Activated T-helper 17 cell treated with anti-CD3 and anti-CD28 coated beads, Interleukin-2, amount 50 U/mL, for 72 hours (primary cell): ENCODE measurements at regions not wholly inside any gene's neighbourhood (a gene's known extent, or its start where the extent isn't known, plus 50 kb on each side); places are given as distances from the start of the nearest gene placed in this dataset.
"Not testable (repeated sequence)": the region's sequence is repeated elsewhere in the genome, so short reads cannot be mapped to it uniquely, and the experiment has no call there.

ENCODE experiments used
- ATAC-seq: fragments of 150-1000 bp; cut with Tn5 transposase; replicated peaks from 2 replicates; pipeline ENCODE4 v1.10.0; 2021; ENCODE audit warnings: mild to moderate bottlenecking, moderate library complexity
- H3K27ac Mint-ChIP-seq: one replicate; pipeline ENCODE4 v1.8.0; 2022; ENCODE audit warnings: mixed read lengths
- H3K27me3 Mint-ChIP-seq: one replicate; pipeline ENCODE4 v1.8.0; 2022; ENCODE audit warnings: mixed read lengths
- H3K36me3 Mint-ChIP-seq: one replicate; pipeline ENCODE4 v1.8.0; 2022; ENCODE audit warnings: low read depth, mild to moderate bottlenecking, mixed read lengths
- H3K4me1 Mint-ChIP-seq: one replicate; pipeline ENCODE4 v1.8.0; 2022; ENCODE audit warnings: mixed read lengths
- H3K4me3 Mint-ChIP-seq: one replicate; pipeline ENCODE4 v1.8.0; 2022; ENCODE audit warnings: mild to moderate bottlenecking, mixed read lengths
- H3K9me3 Mint-ChIP-seq: one replicate; pipeline ENCODE4 v1.8.0; 2022; ENCODE audit warnings: mixed read lengths

- ATAC-seq, result no peak
- Mint-ChIP-seq H3K27ac (no peak overlapping the region), H3K27me3 (no peaks in the 10 kb centered on the region), H3K4me3 (no peak overlapping the region), H3K9me3 (no peaks in the 10 kb centered on the region), H3K36me3 (no peaks in the 10 kb centered on the region), H3K4me1 (peaks cover 12% of the 10 kb centered on the region)
These were observed 50.3 kb upstream of the TMC1 start for GRCh38 chr9:72471096-72471495.

- Mint-ChIP-seq H3K4me3 (no peak overlapping the region), H3K27me3 (no peaks in the 10 kb centered on the region), H3K27ac (no peak overlapping the region), H3K4me1 (peaks cover 9% of the 10 kb centered on the region), H3K9me3 (no peaks in the 10 kb centered on the region), H3K36me3 (no peaks in the 10 kb centered on the region)
- ATAC-seq, result peak; percentile 54
These were observed 53.4 kb upstream of the TMC1 start for GRCh38 chr9:72467766-72468738.

- Mint-ChIP-seq H3K36me3 (no peaks in the 10 kb centered on the region), H3K27ac (no peak overlapping the region), H3K9me3 (no peaks in the 10 kb centered on the region), H3K27me3 (no peaks in the 10 kb centered on the region), H3K4me1 (no peaks in the 10 kb centered on the region), H3K4me3 (no peak overlapping the region)
- peak; percentile 52 for ATAC-seq
These were observed 55.8 kb upstream of the TMC1 start for GRCh38 chr9:72465593-72465984.

- H3K9me3 Mint-ChIP-seq, result no peaks in the 10 kb centered on the region
- H3K4me3 Mint-ChIP-seq, result no peak overlapping the region
- no peaks in the 10 kb centered on the region for H3K27me3 Mint-ChIP-seq
- no peaks in the 10 kb centered on the region for H3K36me3 Mint-ChIP-seq
- ATAC-seq, result no peak
- H3K27ac Mint-ChIP-seq, result no peak overlapping the region
- H3K4me1 Mint-ChIP-seq, result no peaks in the 10 kb centered on the region
These were observed 56.4 kb upstream of the TMC1 start for GRCh38 chr9:72464857-72465592.

GRCh38 chr9:72462340-72462739 lies 59.1 kb upstream of the TMC1 start:
- H3K4me3 Mint-ChIP-seq, result no peak overlapping the region
- H3K4me1 Mint-ChIP-seq, result peaks cover 10% of the 10 kb centered on the region
- no peaks in the 10 kb centered on the region for H3K9me3 Mint-ChIP-seq
- no peak overlapping the region for H3K27ac Mint-ChIP-seq
- H3K36me3 Mint-ChIP-seq, result no peaks in the 10 kb centered on the region
- no peaks in the 10 kb centered on the region for H3K27me3 Mint-ChIP-seq
- ATAC-seq, result no peak

GRCh38 chr9:72460342-72461312 lies 60.8 kb upstream of the TMC1 start:
- ATAC-seq, result no peak
- Mint-ChIP-seq H3K27ac (no peak overlapping the region), H3K9me3 (no peaks in the 10 kb centered on the region), H3K36me3 (no peaks in the 10 kb centered on the region), H3K27me3 (no peaks in the 10 kb centered on the region), H3K4me3 (no peak overlapping the region), H3K4me1 (peaks cover 10% of the 10 kb centered on the region)

GRCh38 chr9:72459308-72459707 lies 62.1 kb upstream of the TMC1 start:
- no peak for ATAC-seq
- Mint-ChIP-seq H3K4me3 (no peak overlapping the region), H3K4me1 (peaks cover 14% of the 10 kb centered on the region), H3K27ac (no peak overlapping the region), H3K36me3 (no peaks in the 10 kb centered on the region), H3K9me3 (no peaks in the 10 kb centered on the region), H3K27me3 (no peaks in the 10 kb centered on the region)

GRCh38 chr9:72458153-72458552 lies 63.3 kb upstream of the TMC1 start:
- no peaks in the 10 kb centered on the region for H3K27me3 Mint-ChIP-seq
- peak overlapping the region; percentile 63 for H3K27ac Mint-ChIP-seq
- no peaks in the 10 kb centered on the region for H3K9me3 Mint-ChIP-seq
- H3K4me1 Mint-ChIP-seq, result peaks cover 14% of the 10 kb centered on the region
- ATAC-seq, result no peak
- peak overlapping the region; percentile 46 for H3K4me3 Mint-ChIP-seq
- H3K36me3 Mint-ChIP-seq, result no peaks in the 10 kb centered on the region

- H3K4me1 Mint-ChIP-seq, result peaks cover 14% of the 10 kb centered on the region
- no peaks in the 10 kb centered on the region for H3K27me3 Mint-ChIP-seq
- H3K27ac Mint-ChIP-seq, result no peak overlapping the region
- H3K36me3 Mint-ChIP-seq, result no peaks in the 10 kb centered on the region
- H3K4me3 Mint-ChIP-seq, result no peak overlapping the region
- H3K9me3 Mint-ChIP-seq, result no peaks in the 10 kb centered on the region
- no peak for ATAC-seq
These were observed 64.0 kb upstream of the TMC1 start for GRCh38 chr9:72457366-72457765.

GRCh38 chr9:72454871-72455491 lies 66.4 kb upstream of the TMC1 start:
- ATAC-seq, result no peak
- no peaks in the 10 kb centered on the region for H3K27me3 Mint-ChIP-seq
- no peak overlapping the region for H3K4me3 Mint-ChIP-seq
- peaks cover 14% of the 10 kb centered on the region for H3K4me1 Mint-ChIP-seq
- no peaks in the 10 kb centered on the region for H3K36me3 Mint-ChIP-seq
- H3K27ac Mint-ChIP-seq, result peak overlapping the region; percentile 22
- no peaks in the 10 kb centered on the region for H3K9me3 Mint-ChIP-seq

- no peaks in the 10 kb centered on the region for H3K9me3 Mint-ChIP-seq
- peaks cover 14% of the 10 kb centered on the region for H3K4me1 Mint-ChIP-seq
- H3K27me3 Mint-ChIP-seq, result no peaks in the 10 kb centered on the region
- H3K4me3 Mint-ChIP-seq, result no peak overlapping the region
- ATAC-seq, result no peak
- H3K36me3 Mint-ChIP-seq, result no peaks in the 10 kb centered on the region
- no peak overlapping the region for H3K27ac Mint-ChIP-seq
These were observed 67.6 kb upstream of the TMC1 start for GRCh38 chr9:72453797-72454196.

- H3K27me3 Mint-ChIP-seq, H3K4me3 Mint-ChIP-seq, ATAC-seq, H3K9me3 Mint-ChIP-seq, H3K27ac Mint-ChIP-seq, H3K36me3 Mint-ChIP-seq: not testable (repeated sequence)
- peaks cover 25% of the 10 kb centered on the region for H3K4me1 Mint-ChIP-seq
These were observed 75.2 kb upstream of the TMC1 start for GRCh38 chr9:72446241-72446640.

GRCh38 chr9:72445306-72445995 lies 76.0 kb upstream of the TMC1 start:
- no peaks in the 10 kb centered on the region for H3K27me3 Mint-ChIP-seq
- no peaks in the 10 kb centered on the region for H3K36me3 Mint-ChIP-seq
- ATAC-seq, result no peak
- H3K4me3 Mint-ChIP-seq, result no peak overlapping the region
- H3K4me1 Mint-ChIP-seq, result peaks cover 25% of the 10 kb centered on the region
- no peaks in the 10 kb centered on the region for H3K9me3 Mint-ChIP-seq
- no peak overlapping the region for H3K27ac Mint-ChIP-seq
